Liver (tissue), 8 donors: ENCODE measurements at regions not wholly inside any gene's neighbourhood (a gene's known extent, or its start where the extent isn't known, plus 50 kb on each side); places are given as distances from the start of the nearest gene placed in this dataset.

Experiments
- DNase-seq: peaks from one replicate; pipeline ENCODE4 v3.0.0-alpha.2; 2017; ENCODE audit warnings: low spot score
- H3K27ac ChIP-seq, 2 donors: one replicate each; pipeline ENCODE4 v1.7.0; 2013; ENCODE audit warnings: inconsistent platforms in 2 of 2, low read length in 2 of 2, control low read depth in 1 of 2, low read depth in 1 of 2, mild to moderate bottlenecking in 1 of 2
- H3K27me3 ChIP-seq, 4 donors: one replicate each; pipeline versions ENCODE4 v1.6.1 to v1.7.0; 2013; ENCODE audit warnings: low read length in 3 of 4, inconsistent platforms in 1 of 4, mild to moderate bottlenecking in 1 of 4, moderate library complexity in 1 of 4; ENCODE audit not compliant: control insufficient read depth in 4 of 4, insufficient read depth in 4 of 4
- H3K36me3 ChIP-seq, 4 donors: one replicate each; pipeline versions ENCODE4 v1.6.1 to v1.7.0; 2013; ENCODE audit warnings: low read length in 3 of 4, mild to moderate bottlenecking in 3 of 4, low read depth in 1 of 4, moderate library complexity in 1 of 4; ENCODE audit not compliant: control insufficient read depth in 4 of 4, insufficient read depth in 3 of 4
- H3K4me1 ChIP-seq, 4 donors: one replicate each; pipeline versions ENCODE4 v1.6.1 to v1.7.0; 2013; ENCODE audit warnings: low read length in 3 of 4, mild to moderate bottlenecking in 3 of 4, moderate library complexity in 1 of 4; ENCODE audit not compliant: control insufficient read depth in 4 of 4, insufficient read depth in 4 of 4
- H3K4me3 ChIP-seq, 3 donors: one replicate each; pipeline versions ENCODE4 v1.6.1 to v1.7.0; 2013; ENCODE audit warnings: low read length in 3 of 3, control low read depth in 1 of 3, low read depth in 1 of 3, mild to moderate bottlenecking in 1 of 3
- H3K9ac ChIP-seq, 2 donors: one replicate each; pipeline ENCODE4 v1.7.0; 2013; ENCODE audit warnings: low read length in 2 of 2, mild to moderate bottlenecking in 2 of 2, moderate library complexity in 2 of 2, control low read depth in 1 of 2, low read depth in 1 of 2
- H3K9me3 ChIP-seq, 4 donors: one replicate each; pipeline versions ENCODE4 v1.6.1 to v1.7.0; 2013; ENCODE audit warnings: low read length in 3 of 4; ENCODE audit not compliant: control insufficient read depth in 4 of 4
- ATF3 ChIP-seq: IDR thresholded peaks from 2 replicates; pipeline ENCODE4 v1.6.1; 2016; ENCODE audit warnings: antibody characterized with exemption
- CTCF ChIP-seq: fragments of 150-350 bp; IDR thresholded peaks from 2 replicates; pipeline ENCODE4 v1.5.1; 2017; ENCODE audit warnings: improper control_type of control experiment, low read depth, low read length; ENCODE audit not compliant: missing input control
- EGR1 ChIP-seq, 2 donors: IDR thresholded peaks; 2 replicates each; pipeline ENCODE4 v1.6.1; 2016 to 2018; ENCODE audit warnings: antibody characterized with exemption in 2 of 2, low read depth in 2 of 2
- FOXA1 ChIP-seq: IDR thresholded peaks from 2 replicates; pipeline ENCODE4 v1.6.1; 2016; ENCODE audit warnings: antibody characterized with exemption
- FOXA2 ChIP-seq: IDR thresholded peaks from 2 replicates; pipeline ENCODE4 v1.6.1; 2016; ENCODE audit warnings: antibody characterized with exemption
- GABPA ChIP-seq, 2 donors: IDR thresholded peaks in 1 of 2; conservative IDR thresholded peaks in 1 of 2; 2 replicates each; pipeline ENCODE4 v1.6.1; 2016; ENCODE audit warnings: antibody characterized with exemption in 2 of 2, mild to moderate bottlenecking in 1 of 2, moderate library complexity in 1 of 2
- HNF4A ChIP-seq, 2 donors: conservative IDR thresholded peaks; 2 replicates each; pipeline ENCODE4 v1.6.1; 2016; ENCODE audit warnings: antibody characterized with exemption in 2 of 2, mild to moderate bottlenecking in 2 of 2
- HNF4G ChIP-seq: IDR thresholded peaks from 2 replicates; pipeline ENCODE4 v1.6.1; 2016; ENCODE audit warnings: antibody characterized with exemption
- JUND ChIP-seq, 2 donors: IDR thresholded peaks; 2 replicates each; pipeline ENCODE4 v1.6.1; 2016; ENCODE audit warnings: antibody characterized with exemption in 2 of 2
- MAX ChIP-seq: IDR thresholded peaks from 2 replicates; pipeline ENCODE4 v1.6.1; 2016; ENCODE audit warnings: antibody characterized with exemption
- NR2F2 ChIP-seq: IDR thresholded peaks from 2 replicates; pipeline ENCODE4 v1.6.1; 2016; ENCODE audit warnings: antibody characterized with exemption
- RAD21 ChIP-seq, 2 donors: IDR thresholded peaks; 2 replicates each; pipeline ENCODE4 v1.6.1; 2016; ENCODE audit warnings: antibody characterized with exemption in 2 of 2, mild to moderate bottlenecking in 2 of 2
- RXRA ChIP-seq, 2 donors: IDR thresholded peaks; 2 replicates each; pipeline ENCODE4 v1.6.1; 2017 to 2018; ENCODE audit warnings: antibody characterized with exemption in 2 of 2, mild to moderate bottlenecking in 1 of 2
- SP1 ChIP-seq: IDR thresholded peaks from 2 replicates; pipeline ENCODE4 v1.6.1; 2018; ENCODE audit warnings: antibody characterized with exemption, mild to moderate bottlenecking
- TAF1 ChIP-seq: conservative IDR thresholded peaks from 2 replicates; pipeline ENCODE4 v1.6.1; 2016; ENCODE audit warnings: antibody characterized with exemption, mild to moderate bottlenecking
- YY1 ChIP-seq: IDR thresholded peaks from 2 replicates; pipeline ENCODE4 v1.6.1; 2016; ENCODE audit warnings: antibody characterized with exemption, mild to moderate bottlenecking
- ZBTB33 ChIP-seq: IDR thresholded peaks from 2 replicates; pipeline ENCODE4 v1.6.1; 2016; ENCODE audit warnings: antibody characterized with exemption
- WGBS: extraction: QIAGEN DNeasy Blood & Tissue Kit; methylation state at CpG from one replicate; pipeline ENCODE4 v1.1.7; 2013; 5-methylcytosine and 5-hydroxymethylcytosine counted together
- donor health status: healthy.
- donor health status: healthy.
- donor health status: healthy.
- donor health status: healthy.
- donor health status: healthy.

GRCh38 chr2:146893500-146894041, 951.3 kb upstream of the ACVR2A start:
- Histone ChIP-seq H3K4me1 (no peaks in the 10 kb centered on the region), H3K27ac (no peak overlapping the region), H3K4me3 (no peak overlapping the region), H3K9ac (no peak overlapping the region), H3K36me3 (no peaks in the 10 kb centered on the region), H3K27me3 (peaks cover 0 to 2% (median 0%) of the 10 kb centered on the region in 4 donors), H3K9me3 (no peaks in the 10 kb centered on the region)
- no peak for DNase-seq
- no peak for TF ChIP-seq TAF1
- no peak for TF ChIP-seq RAD21 (IDR thresholded peaks at IDR 0.05)
- no peak for TF ChIP-seq CTCF
- TF ChIP-seq MAX, result no peak
- TF ChIP-seq FOXA1, result no peak
- TF ChIP-seq GABPA (IDR thresholded peaks at IDR 0.05 in 1 of 2, conservative IDR thresholded peaks at IDR 0.05 in 1 of 2), result no peak
- no peak for TF ChIP-seq ATF3
- TF ChIP-seq HNF4A (conservative IDR thresholded peaks at IDR 0.05), result no peak
- TF ChIP-seq FOXA2, result no peak
- TF ChIP-seq EGR1 (IDR thresholded peaks at IDR 0.05; ENCODE audit: low read depth in 2 of 2), result no peak
- no peak for TF ChIP-seq JUND (IDR thresholded peaks at IDR 0.05)
- WGBS, result 64% methylated on average over 5 of the region's 5 CpGs

- H3K36me3 ChIP-seq, result no peaks in the 10 kb centered on the region
- H3K9ac ChIP-seq, result no peak overlapping the region
- H3K27ac ChIP-seq, result no peak overlapping the region
- H3K27me3 ChIP-seq, result peaks cover 0 to 2% (median 0%) of the 10 kb centered on the region in 4 donors
- no peak for DNase-seq
- TF ChIP-seq HNF4A (conservative IDR thresholded peaks at IDR 0.05) (no peak), ATF3 (no peak), YY1 (no peak), RAD21 (IDR thresholded peaks at IDR 0.05) (no peak), CTCF (no peak), FOXA2 (no peak), TAF1 (no peak)
- 73% methylated on average over 2 of the region's 2 CpGs for WGBS
- H3K4me1 ChIP-seq, result no peaks in the 10 kb centered on the region
- H3K9me3 ChIP-seq, result no peaks in the 10 kb centered on the region
- H3K4me3 ChIP-seq, result no peak overlapping the region
These were observed 954.3 kb upstream of the ACVR2A start for GRCh38 chr2:146890491-146890890.

GRCh38 chr2:146879882-146880281, 964.9 kb upstream of the ACVR2A start:
- peaks cover 0 to 9% (median under 1%) of the 10 kb centered on the region in 4 donors for H3K9me3 ChIP-seq
- no peak overlapping the region for H3K4me3 ChIP-seq
- no peaks in the 10 kb centered on the region for H3K36me3 ChIP-seq
- TF ChIP-seq JUND (IDR thresholded peaks at IDR 0.05), result no peak
- no peak for TF ChIP-seq GABPA (IDR thresholded peaks at IDR 0.05 in 1 of 2, conservative IDR thresholded peaks at IDR 0.05 in 1 of 2)
- no peak for TF ChIP-seq MAX
- no peak for TF ChIP-seq RAD21 (IDR thresholded peaks at IDR 0.05)
- no peak for TF ChIP-seq FOXA1
- no peak for TF ChIP-seq NR2F2
- TF ChIP-seq EGR1 (IDR thresholded peaks at IDR 0.05; ENCODE audit: low read depth in 2 of 2), result no peak
- TF ChIP-seq ATF3, result no peak
- TF ChIP-seq HNF4G, result no peak
- TF ChIP-seq SP1, result no peak
- TF ChIP-seq TAF1, result no peak
- no peak for TF ChIP-seq RXRA (IDR thresholded peaks at IDR 0.05)
- TF ChIP-seq ZBTB33, result no peak
- no peak overlapping the region for H3K27ac ChIP-seq
- no peak for DNase-seq
- H3K27me3 ChIP-seq, result no peaks in the 10 kb centered on the region
- no peaks in the 10 kb centered on the region for H3K4me1 ChIP-seq
- WGBS, result 81% methylated on average over 6 of the region's 6 CpGs
- H3K9ac ChIP-seq, result no peak overlapping the region
